Forelimb muscle (tissue), 1 donor: ENCODE measurements at regions not wholly inside any gene's neighbourhood (a gene's known extent, or its start where the extent isn't known, plus 50 kb on each side); places are given as distances from the start of the nearest gene placed in this dataset.
"Not testable (repeated sequence)": the region's sequence is repeated elsewhere in the genome, so short reads cannot be mapped to it uniquely, and the experiment has no call there.

Experiments
- DNase-seq: peaks from one replicate; pipeline ENCODE4 v3.0.0-alpha.2; 2013; ENCODE audit warnings: low read depth

DNA sequence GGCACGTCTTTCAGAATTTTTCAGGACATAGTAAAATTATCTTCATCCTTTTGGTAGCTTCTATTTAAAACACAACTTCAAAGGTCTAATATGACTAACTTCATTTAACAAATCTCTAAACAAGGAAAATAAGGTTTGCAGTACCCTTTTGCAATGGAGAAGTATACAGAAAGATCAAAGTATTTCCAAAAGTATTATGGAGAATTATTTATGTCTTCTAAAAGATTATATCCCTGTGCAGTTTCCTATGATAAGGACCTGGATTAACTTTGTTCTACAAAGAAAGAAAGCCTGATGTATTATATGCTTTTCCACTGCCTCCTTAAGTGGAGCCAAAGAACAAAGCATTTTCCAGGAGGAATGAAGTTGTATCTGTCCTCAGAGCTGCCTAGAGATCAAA is 353.0 kb upstream of the RUNX1 start:
- DNase-seq: no peak

- DNase-seq: no peak
These were observed 352.4 kb upstream of the RUNX1 start for GRCh38 chr21:35401476-35401875.

GRCh38 chr21:35400233-35400939 is 351.3 kb upstream of the RUNX1 start:
- DNase-seq: peak; percentile 43

DNA sequence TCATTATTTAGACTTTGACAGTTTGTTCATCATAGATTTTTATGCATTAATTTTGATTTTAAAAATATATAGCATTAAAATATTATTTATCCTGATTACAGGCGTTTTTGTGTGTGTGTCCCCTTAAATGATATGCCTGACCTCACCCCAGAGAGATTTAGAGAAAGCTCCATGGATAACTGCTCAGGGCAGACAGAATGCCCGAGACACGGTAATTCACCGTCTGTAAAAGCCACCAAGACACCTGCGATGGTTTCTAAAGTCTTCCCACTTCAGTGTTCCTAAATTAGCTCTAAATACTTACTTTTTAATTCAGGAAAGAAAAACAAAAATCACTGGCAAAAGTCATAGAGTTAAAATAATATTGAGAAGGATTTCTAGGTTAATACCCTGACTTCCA is 350.6 kb upstream of the RUNX1 start:
- DNase-seq: no peak

DNA sequence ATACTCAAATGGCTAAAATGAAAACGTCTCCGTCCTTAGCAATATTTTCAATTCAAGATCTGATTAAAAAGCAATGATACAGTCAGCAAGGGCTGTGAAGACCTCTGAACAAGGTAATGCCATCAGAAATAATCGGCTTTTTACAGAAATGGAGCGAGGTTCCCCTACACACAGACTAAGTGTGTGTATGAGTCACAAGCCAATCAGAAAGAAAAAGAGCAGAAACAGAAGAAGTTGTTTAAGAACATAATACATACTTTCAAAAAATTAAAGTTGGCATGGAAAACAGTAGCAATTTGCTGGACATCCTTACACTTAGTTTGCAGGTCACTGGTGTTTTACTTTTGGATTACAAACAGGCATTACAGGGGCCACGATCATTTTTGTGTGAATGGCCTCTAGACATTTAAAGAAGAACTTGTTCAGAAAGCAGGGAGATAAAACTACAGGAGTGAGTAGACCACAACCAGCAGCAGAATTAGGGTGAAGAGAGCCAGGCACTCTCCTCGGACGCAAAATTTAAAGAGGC is 350.0 kb upstream of the RUNX1 start:
- DNase-seq: no peak

DNA sequence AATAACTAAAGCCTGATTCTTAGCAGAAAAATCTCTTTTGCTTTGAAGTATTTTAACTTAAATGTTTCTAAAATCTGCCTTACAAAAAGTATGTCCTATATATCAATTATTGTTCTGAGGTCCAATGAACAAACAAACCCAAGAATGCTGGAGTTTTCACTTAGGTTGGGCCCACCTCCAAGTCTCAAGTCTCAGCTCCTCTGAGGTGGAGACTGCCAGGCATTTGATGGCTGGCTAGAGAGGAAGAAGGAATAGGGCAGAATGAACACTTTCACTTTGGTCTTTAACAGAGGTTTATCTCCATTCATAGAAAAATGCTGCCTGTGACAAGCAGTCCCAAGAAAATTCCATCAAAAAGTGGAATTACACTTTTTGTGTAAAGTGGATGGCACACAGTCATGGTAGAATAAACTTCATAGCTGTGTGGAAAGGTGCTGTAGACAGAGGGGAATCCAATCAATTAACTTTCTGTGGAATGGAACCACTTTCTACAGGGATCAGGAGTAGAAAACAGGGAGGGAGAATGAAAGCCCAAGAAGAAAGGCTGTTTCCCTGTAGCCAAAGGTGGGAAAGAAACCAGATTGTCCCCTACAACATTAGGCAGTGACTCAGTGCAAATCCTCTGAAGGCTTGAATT is 349.4 kb upstream of the RUNX1 start:
- no peak for DNase-seq

DNA sequence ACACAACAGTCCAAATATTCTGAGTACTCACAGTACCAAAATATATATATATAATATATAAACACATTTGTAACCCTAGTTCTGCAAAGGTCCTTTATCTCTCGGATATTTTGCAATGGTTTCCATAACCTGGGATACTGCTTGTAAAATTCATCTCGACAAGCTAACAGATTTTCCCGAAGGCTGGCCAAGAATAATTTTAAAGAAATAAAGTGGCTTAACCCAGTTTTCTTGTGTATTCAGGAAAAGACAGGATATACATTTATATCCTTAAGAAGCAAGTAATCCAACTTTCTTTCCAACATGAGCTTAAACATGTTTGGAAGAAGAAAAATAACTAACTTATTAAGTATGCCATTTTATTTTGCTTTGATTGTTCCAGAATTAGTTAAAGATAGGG is 348.7 kb upstream of the RUNX1 start:
- DNase-seq: no peak

DNA sequence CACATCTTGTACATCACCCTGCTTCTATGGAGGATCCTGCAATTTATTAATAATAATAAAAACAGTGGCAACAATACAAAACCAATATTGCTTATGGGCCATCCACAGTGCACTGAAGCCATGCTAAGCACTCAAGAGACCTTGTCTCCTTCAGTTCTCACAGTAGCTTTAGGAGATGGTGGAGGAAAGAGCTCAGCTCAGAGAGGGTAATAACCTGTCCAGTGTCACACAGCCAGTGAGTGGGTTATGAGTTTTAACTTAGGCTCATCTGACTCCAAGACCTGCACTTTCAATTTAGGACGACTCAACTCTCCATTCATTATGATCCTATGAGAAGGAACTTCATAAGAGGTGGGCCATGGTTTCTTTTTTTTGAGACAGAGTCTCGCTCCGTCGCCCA is 347.6 kb upstream of the RUNX1 start:
- DNase-seq: no peak

DNA sequence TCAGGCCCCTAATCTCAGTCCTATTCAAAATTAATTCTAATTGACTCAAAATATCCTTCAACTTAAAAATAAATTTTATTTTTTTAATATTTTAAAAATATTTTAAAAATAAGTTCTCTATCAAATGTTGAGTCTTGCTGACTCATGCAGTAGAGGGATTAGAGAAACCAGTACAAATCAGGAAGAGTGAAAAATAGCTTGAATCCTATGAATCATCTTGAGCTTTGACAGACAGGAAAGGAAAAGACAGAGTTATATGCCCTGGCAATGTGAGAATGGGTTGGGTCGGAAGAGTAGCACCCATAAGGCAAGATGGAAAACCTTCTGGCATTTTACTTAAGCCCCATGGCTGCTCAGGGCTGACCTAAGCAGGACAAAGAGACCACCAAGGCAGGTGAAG is 346.6 kb upstream of the RUNX1 start:
- no peak for DNase-seq

DNA sequence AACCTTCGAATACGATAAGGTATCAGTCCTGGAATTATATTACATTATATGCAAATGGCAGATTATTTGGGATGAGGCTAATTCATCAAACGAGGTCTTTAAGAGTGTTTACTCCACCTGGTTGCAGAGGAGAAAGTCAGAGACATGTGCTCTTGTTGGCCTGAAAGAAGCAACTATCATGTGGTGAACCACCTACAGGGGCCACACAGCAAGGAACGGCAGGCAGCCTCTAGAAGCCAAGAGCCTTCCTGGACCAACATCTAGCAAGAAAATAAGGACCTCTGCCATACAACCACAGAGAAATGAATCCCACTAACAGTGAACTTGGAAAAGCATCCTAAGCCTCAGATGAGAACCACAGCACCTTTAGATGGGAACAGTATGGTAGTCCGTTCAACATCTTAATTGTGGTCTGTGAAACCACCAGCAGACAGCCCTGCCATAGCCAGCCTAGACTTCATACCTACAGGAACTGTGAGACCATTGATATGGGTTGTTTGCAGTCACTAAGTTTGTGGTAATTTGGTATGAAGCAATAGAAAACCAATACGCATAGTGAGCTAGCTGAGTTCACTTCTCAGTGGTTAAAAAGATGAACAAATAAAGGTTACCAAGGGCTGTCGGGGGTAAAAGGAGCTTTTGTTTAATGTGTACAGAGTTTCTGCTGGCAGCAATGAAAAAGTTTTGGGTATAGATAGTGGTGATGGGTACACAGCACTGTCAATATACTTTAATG is 345.7 kb upstream of the RUNX1 start:
- no peak for DNase-seq

DNA sequence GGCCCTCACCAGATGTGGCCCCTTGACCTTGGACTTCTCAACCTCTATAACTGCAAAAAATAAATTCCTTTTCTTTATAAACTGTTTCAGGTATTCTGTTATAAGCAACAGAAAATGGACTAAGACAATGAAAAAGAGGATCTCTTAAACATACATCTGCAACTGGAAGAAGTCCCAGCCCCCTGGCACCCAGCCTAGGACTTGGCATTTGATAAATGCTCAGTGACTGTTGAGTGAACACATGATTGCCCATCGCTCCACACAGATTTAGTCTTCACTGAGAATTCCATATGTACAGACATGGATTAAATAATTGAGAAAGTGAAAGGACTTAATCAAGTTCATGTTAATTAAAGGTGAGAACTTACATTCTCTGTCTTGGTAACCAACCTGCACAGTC is 344.9 kb upstream of the RUNX1 start:
- no peak for DNase-seq

DNA sequence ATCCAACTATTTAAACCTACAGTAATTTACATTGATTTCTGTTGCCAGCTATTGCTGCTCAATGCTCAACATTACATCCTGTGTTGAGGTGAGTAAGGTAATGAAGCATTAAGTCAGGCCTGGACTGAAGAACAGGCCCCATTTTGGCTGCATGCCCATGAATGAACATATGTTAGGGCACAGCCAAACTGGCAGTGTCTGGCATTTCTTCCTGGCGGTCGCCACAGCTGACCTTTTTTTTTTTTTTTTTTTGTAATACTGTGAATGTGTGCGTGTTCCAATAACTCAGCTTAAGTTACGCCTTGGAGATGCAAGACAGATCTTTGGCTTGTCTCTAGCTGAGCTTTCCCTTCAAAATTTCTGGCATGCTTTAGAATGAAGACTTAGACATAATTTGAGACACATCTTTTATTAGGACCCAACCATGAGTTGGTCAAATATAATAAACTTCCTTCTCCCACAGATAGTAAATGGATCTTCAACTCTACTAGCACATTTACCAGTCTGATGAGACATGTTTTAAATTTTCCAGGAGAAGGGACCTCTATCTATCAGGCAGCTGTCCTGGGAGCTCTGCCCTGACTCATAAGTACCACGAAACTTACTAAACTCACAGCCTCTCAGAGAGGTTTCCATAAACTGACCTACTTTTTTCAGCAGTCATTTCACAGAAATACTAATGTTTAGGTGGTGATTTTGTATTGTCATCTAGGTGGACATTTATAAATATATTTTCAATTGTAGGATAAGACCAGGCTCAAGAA is 341.1 kb upstream of the RUNX1 start:
- DNase-seq: no peak

DNA sequence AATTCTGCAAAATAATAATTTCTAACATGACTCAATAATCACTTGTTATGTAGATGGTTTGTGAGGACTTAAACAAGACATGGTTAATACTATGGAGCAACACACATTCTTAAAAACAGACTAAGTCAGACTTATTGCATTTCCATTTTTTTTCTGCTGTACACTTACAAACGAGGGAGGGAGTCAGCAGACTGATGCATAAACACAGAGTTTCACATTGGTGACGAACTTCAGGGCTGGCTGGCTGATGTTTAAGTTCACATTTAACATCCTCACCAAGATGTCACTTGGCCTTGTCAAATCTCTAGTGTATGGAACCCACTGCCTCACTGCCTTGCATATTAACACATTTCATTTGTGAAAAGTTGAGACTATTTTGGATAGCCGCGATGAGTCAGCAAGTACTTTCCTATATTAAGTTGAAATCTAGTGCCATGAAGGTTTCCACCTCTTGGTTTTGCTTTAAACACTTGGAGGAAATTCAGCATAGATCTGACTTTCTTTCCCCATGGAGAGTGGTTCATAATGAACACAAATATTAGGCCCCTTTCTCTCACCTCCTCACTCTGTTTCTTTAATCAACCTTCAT is 337.5 kb upstream of the RUNX1 start:
- DNase-seq: no peak

- no peak for DNase-seq
These were observed 335.3 kb upstream of the RUNX1 start for GRCh38 chr21:35384375-35384774.

- no peak for DNase-seq
These were observed 333.6 kb upstream of the RUNX1 start for GRCh38 chr21:35382696-35383095.

DNA sequence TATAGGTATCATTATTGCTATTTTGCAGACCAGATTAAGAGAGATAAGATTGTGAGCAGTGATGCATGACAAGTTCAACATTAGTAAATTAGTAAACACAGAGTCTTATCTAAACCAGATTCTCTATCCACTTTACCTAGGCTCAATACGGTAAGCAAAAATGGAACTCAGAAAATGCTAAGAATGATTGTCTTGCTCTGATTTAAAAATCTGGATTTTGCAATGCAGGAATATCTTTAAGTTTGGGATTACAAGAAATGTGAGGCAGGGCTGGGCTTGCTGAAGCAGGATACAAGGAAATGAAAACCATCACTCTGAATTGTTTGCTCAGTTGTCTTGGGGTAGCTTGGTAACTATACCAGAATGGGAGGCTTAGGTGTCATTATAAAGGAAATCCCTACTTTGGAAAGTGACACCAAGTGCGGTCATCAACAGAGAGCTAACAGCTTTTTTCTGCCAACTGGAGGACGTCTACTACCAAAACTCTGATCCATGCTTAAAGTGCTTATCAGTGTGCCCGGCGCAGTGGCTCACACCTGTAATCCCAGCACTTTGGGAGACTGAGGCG is 332.7 kb upstream of the RUNX1 start:
- no peak for DNase-seq

GRCh38 chr21:35380304-35380703 is 331.2 kb upstream of the RUNX1 start:
- DNase-seq: not testable (repeated sequence)

DNA sequence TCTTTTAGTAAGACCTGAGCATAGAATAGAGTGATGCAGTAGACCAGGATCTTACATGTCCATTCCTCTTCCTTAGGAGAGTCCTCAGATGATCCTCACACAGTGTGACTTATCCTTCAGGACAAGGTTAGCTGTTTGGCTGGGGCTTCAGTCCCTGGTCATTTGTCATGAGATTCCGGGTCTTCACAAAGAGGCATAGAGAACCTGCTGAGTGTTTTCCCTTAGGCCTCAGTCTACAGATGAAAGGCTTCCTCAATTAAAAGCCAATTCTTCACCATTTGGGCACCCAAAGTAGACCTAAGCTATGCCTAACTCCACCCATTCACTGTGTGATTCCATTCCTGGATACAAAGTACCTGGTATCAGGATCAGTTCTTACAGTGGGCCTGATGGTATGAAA is 329.8 kb upstream of the RUNX1 start:
- no peak for DNase-seq

GRCh38 chr21:35377505-35378090 is 328.5 kb upstream of the RUNX1 start:
- no peak for DNase-seq

- DNase-seq: no peak
These were observed 327.5 kb upstream of the RUNX1 start for GRCh38 chr21:35376406-35377135.
